ENCODE measurements at regions not wholly inside any gene's neighbourhood (a gene's known extent, or its start where the extent isn't known, plus 50 kb on each side); places are given as distances from the start of the nearest gene placed in this dataset.

DNA sequence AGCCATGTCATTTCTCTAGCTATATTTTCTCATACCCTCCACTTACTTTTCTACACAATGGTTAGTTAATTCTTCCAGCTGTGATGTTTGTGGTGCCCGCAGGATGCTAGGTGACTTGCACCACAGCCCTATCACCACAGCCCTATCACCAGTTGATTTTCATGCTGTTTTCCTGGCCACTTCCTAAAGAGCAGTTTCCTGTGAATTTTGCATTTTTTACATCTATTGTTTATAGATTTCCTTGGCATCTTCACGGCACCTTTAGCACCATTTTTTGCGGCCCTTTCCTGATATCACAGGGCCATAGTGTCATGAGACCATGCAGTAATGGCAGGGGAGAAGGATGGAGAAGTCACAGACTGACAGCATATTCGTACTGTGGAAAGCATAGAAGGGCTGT, 132.9 kb upstream of the PRICKLE2 start:
- peaks cover 6% of the 10 kb centered on the region for H3F3A ChIP-seq (ENCODE audit: low read depth)
- no peak overlapping the region for H3K4me3 Mint-ChIP-seq

GRCh38 chr3:64357481-64357880, 132.2 kb upstream of the PRICKLE2 start:
- Histone ChIP-seq H3K4me1 (peaks cover 24% of the 10 kb centered on the region), H3K27me3 (no peaks in the 10 kb centered on the region), H3K4me3 (no peak overlapping the region), H3K9ac (no peak overlapping the region), H3F3A (ENCODE audit: low read depth) (peaks cover 6% of the 10 kb centered on the region), H3K36me3 (no peaks in the 10 kb centered on the region), H3K79me2 (ENCODE audit: low read depth) (no peaks in the 10 kb centered on the region), H2AFZ (replicated peaks) (no peak overlapping the region), H3K9me3 (ENCODE audit: low read depth) (no peaks in the 10 kb centered on the region), H3K27ac (no peak overlapping the region), H4K20me1 (ENCODE audit: low read depth) (no peaks in the 10 kb centered on the region), H3K4me2 (no peak overlapping the region)
- peaks cover 30% of the 10 kb centered on the region for H3K4me1 Mint-ChIP-seq
- no peak overlapping the region for H3K27ac Mint-ChIP-seq
- no peak overlapping the region for H3K4me3 Mint-ChIP-seq
- no peak for DNase-seq (ENCODE audit: low spot score)
- H3K9me3 Mint-ChIP-seq: no peaks in the 10 kb centered on the region
- H3K27me3 Mint-ChIP-seq (ENCODE audit: insufficient read depth, low read depth): peaks cover 2% of the 10 kb centered on the region
- TF ChIP-seq EZH2phosphoT487 (IDR thresholded peaks at IDR 0.05) (no peak), EZH2 (IDR thresholded peaks at IDR 0.05) (no peak)
- TF ChIP-seq, protein P1, sequence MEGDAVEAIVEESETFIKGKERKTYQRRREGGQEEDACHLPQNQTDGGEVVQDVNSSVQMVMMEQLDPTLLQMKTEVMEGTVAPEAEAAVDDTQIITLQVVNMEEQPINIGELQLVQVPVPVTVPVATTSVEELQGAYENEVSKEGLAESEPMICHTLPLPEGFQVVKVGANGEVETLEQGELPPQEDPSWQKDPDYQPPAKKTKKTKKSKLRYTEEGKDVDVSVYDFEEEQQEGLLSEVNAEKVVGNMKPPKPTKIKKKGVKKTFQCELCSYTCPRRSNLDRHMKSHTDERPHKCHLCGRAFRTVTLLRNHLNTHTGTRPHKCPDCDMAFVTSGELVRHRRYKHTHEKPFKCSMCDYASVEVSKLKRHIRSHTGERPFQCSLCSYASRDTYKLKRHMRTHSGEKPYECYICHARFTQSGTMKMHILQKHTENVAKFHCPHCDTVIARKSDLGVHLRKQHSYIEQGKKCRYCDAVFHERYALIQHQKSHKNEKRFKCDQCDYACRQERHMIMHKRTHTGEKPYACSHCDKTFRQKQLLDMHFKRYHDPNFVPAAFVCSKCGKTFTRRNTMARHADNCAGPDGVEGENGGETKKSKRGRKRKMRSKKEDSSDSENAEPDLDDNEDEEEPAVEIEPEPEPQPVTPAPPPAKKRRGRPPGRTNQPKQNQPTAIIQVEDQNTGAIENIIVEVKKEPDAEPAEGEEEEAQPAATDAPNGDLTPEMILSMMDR (IDR thresholded peaks at IDR 0.05): no peak
- no peaks in the 10 kb centered on the region for H3K36me3 Mint-ChIP-seq

More for the DNA sequence above, 132.9 kb upstream of the PRICKLE2 start:
- Histone ChIP-seq H4K20me1 (ENCODE audit: low read depth) (no peaks in the 10 kb centered on the region), H3K9ac (no peak overlapping the region), H3K4me2 (no peak overlapping the region), H3K9me3 (ENCODE audit: low read depth) (no peaks in the 10 kb centered on the region), H3K4me1 (peaks cover 22% of the 10 kb centered on the region), H3K4me3 (no peak overlapping the region), H3K79me2 (ENCODE audit: low read depth) (no peaks in the 10 kb centered on the region), H3K36me3 (no peaks in the 10 kb centered on the region), H3K27me3 (no peaks in the 10 kb centered on the region), H2AFZ (replicated peaks) (no peak overlapping the region), H3K27ac (no peak overlapping the region)
- Mint-ChIP-seq H3K9me3 (no peaks in the 10 kb centered on the region), H3K27me3 (ENCODE audit: insufficient read depth, low read depth) (peaks cover 2% of the 10 kb centered on the region), H3K4me1 (peaks cover 27% of the 10 kb centered on the region), H3K27ac (no peak overlapping the region), H3K36me3 (no peaks in the 10 kb centered on the region)
- TF ChIP-seq EZH2phosphoT487 (IDR thresholded peaks at IDR 0.05): no peak
- no peak for TF ChIP-seq EZH2 (IDR thresholded peaks at IDR 0.05)
- TF ChIP-seq, protein P1 (IDR thresholded peaks at IDR 0.05): no peak
- no peak for DNase-seq (ENCODE audit: low spot score)

- Histone ChIP-seq H3K4me3 (no peak overlapping the region), H3F3A (ENCODE audit: low read depth) (peaks cover 6% of the 10 kb centered on the region), H3K9me3 (ENCODE audit: low read depth) (no peaks in the 10 kb centered on the region), H3K36me3 (no peaks in the 10 kb centered on the region), H3K27me3 (no peaks in the 10 kb centered on the region), H3K79me2 (ENCODE audit: low read depth) (no peaks in the 10 kb centered on the region), H2AFZ (replicated peaks) (peak overlapping the region; percentile 95), H3K9ac (no peak overlapping the region), H3K4me1 (peaks cover 32% of the 10 kb centered on the region), H4K20me1 (ENCODE audit: low read depth) (no peaks in the 10 kb centered on the region), H3K4me2 (no peak overlapping the region), H3K27ac (no peak overlapping the region)
- peak overlapping the region; percentile 90 for H3K27ac Mint-ChIP-seq
- no peak overlapping the region for H3K4me3 Mint-ChIP-seq
- peaks cover under 1% of the 10 kb centered on the region for H3K27me3 Mint-ChIP-seq (ENCODE audit: insufficient read depth, low read depth)
- H3K4me1 Mint-ChIP-seq: peaks cover 42% of the 10 kb centered on the region
- DNase-seq (ENCODE audit: low spot score): peak; percentile 19
- TF ChIP-seq, protein P1 (IDR thresholded peaks at IDR 0.05): no peak
- no peak for TF ChIP-seq EZH2 (IDR thresholded peaks at IDR 0.05)
- no peaks in the 10 kb centered on the region for H3K36me3 Mint-ChIP-seq
- H3K9me3 Mint-ChIP-seq: no peaks in the 10 kb centered on the region
Measured at GRCh38 chr3:64355401-64355807, 130.1 kb upstream of the PRICKLE2 start.
